PC-3 (cell line): ENCODE measurements at regions not wholly inside any gene's neighbourhood (a gene's known extent, or its start where the extent isn't known, plus 50 kb on each side); places are given as distances from the start of the nearest gene placed in this dataset.

Source experiments
- EZH2 ChIP-seq: fragments of 300-600 bp; sonication (generic); IDR thresholded peaks from one replicate; pipeline ENCODE4 v1.6.1; 2017; ENCODE audit warnings: antibody characterized with exemption, mild to moderate bottlenecking, low read length; ENCODE audit not compliant: unreplicated experiment
- EZH2phosphoT487 ChIP-seq: fragments of 300-600 bp; sonication (generic); IDR thresholded peaks from 2 replicates; pipeline ENCODE4 v1.6.1; 2018; ENCODE audit warnings: mild to moderate bottlenecking, antibody characterized with exemption, low read length, borderline replicate concordance
- TF ChIP-seq, protein P1 (sequence below): fragments of 300-600 bp; sonication (generic); conservative IDR thresholded peaks from 2 replicates; pipeline ENCODE4 v1.5.1; 2017; ENCODE audit warnings: antibody characterized with exemption, low read depth, mild to moderate bottlenecking, low read length

DNA sequence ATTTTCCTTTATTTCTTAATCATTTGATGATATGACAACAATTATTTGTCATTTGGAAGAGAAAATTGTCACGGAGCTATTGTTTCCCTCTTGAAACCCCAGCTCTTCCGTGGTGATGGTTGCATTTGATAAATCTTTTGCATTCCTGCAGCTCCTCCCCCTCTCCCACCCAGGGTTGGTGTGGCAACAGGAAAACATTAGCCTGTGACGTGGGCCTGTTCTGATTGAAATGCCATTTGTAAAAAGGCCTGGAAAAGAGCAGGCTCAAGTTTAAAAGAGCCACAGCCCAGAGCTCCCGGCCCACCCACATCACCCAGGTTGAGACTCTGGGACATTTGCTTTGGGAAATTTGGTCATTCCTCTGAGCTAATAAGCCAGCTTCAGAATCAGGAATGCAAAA lies 282.5 kb downstream of the RPLP1 start:
- TF ChIP-seq EZH2 = no peak
- TF ChIP-seq, protein P1, sequence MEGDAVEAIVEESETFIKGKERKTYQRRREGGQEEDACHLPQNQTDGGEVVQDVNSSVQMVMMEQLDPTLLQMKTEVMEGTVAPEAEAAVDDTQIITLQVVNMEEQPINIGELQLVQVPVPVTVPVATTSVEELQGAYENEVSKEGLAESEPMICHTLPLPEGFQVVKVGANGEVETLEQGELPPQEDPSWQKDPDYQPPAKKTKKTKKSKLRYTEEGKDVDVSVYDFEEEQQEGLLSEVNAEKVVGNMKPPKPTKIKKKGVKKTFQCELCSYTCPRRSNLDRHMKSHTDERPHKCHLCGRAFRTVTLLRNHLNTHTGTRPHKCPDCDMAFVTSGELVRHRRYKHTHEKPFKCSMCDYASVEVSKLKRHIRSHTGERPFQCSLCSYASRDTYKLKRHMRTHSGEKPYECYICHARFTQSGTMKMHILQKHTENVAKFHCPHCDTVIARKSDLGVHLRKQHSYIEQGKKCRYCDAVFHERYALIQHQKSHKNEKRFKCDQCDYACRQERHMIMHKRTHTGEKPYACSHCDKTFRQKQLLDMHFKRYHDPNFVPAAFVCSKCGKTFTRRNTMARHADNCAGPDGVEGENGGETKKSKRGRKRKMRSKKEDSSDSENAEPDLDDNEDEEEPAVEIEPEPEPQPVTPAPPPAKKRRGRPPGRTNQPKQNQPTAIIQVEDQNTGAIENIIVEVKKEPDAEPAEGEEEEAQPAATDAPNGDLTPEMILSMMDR = no peak
- TF ChIP-seq EZH2phosphoT487 = no peak
